K562 (cell line): ENCODE measurements at regions not wholly inside any gene's neighbourhood (a gene's known extent, or its start where the extent isn't known, plus 50 kb on each side); places are given as distances from the start of the nearest gene placed in this dataset.

ENCODE experiments used
- ATAC-seq: fragments of 200-7000 bp; cut with Tn5 transposase; 3 replicates; pipeline ENCODE4 v1.9.1; 2020; ENCODE audit warnings: moderate library complexity
- BruUV-seq: library from RNA; stranded (reverse); fragments of 400-500 nt; replicated peaks from 2 replicates; lab custom pipeline; 2021; lab: Mats Ljungman, UMichigan
- CTCF ChIA-PET: fragments of 300-600 bp; formaldehyde crosslinking; extraction: SDS; loops from one replicate; lab custom pipeline; 2021; ENCODE audit warnings: low intra/inter-chr PET ratio; lab: Yijun Ruan, JAX
- POLR2A ChIA-PET: fragments of 300-600, 350-650 bp; sonication (Branson Sonifier 250); formaldehyde crosslinking; extraction: SDS; loops from one replicate; lab custom pipeline; 2021; ENCODE audit warnings: antibody characterized with exemption, inconsistent platforms; lab: Yijun Ruan, JAX
- DNase-seq, 4 experiments: peaks; one replicate each; pipeline versions ENCODE4 v3.0.0 to v3.0.0-alpha.2; 2011 to 2018; ENCODE audit warnings: low spot score in 3 of 4, mixed read lengths in 3 of 4; ENCODE audit errors: extremely low read depth in 1 of 4
- FAIRE-seq: peaks from 2 replicates; lab custom pipeline; 2011; peaks lifted over from hg19 to GRCh38; lab: Jason Lieb, UNC
- H2AFZ ChIP-seq: 2 replicates; pipeline ENCODE4 v1.6.0; 2011; ENCODE audit warnings: low read depth, low read length, control low read depth, inconsistent platforms
- H3K27ac ChIP-seq: fragments of 200-600 bp; 3 replicates; pipeline ENCODE4 v1.8.0; 2011; ENCODE audit warnings: low read depth, mild to moderate bottlenecking, control low read depth, inconsistent platforms, low read length, moderate library complexity, mixed read lengths; ENCODE audit errors: extremely low read depth
- H3K27me3 ChIP-seq, 2 experiments: fragments of 300-600 bp in 1 of 2; 2 replicates in 1 of 2; 3 replicates in 1 of 2; pipeline versions ENCODE4 v1.6.0 to v1.8.0; 2011; ENCODE audit warnings: inconsistent platforms in 2 of 2, low read length in 2 of 2, mild to moderate bottlenecking in 1 of 2, mixed read lengths in 1 of 2, moderate library complexity in 1 of 2; ENCODE audit not compliant: control insufficient read depth in 2 of 2, insufficient read depth in 2 of 2
- H3K36me3 ChIP-seq: fragments of 300-600 bp; 3 replicates; pipeline ENCODE4 v1.8.0; 2011; ENCODE audit warnings: mild to moderate bottlenecking, low read length, inconsistent platforms; ENCODE audit not compliant: control insufficient read depth, insufficient read depth
- H3K4me1 ChIP-seq, 2 experiments: fragments of 200-600 bp in 1 of 2; replicated peaks in 1 of 2; 2 replicates in 1 of 2; 3 replicates in 1 of 2; pipeline versions ENCODE4 v1.5.1 to v1.8.0; 2011; ENCODE audit warnings: inconsistent platforms in 2 of 2, low read length in 2 of 2, mild to moderate bottlenecking in 1 of 2, mixed read lengths in 1 of 2, moderate library complexity in 1 of 2; ENCODE audit not compliant: control insufficient read depth in 2 of 2, insufficient read depth in 2 of 2
- H3K4me2 ChIP-seq: 2 replicates; pipeline ENCODE4 v1.6.1; 2011; ENCODE audit warnings: low read length, control low read depth, inconsistent platforms, mixed read lengths; ENCODE audit not compliant: insufficient read depth
- H3K4me3 ChIP-seq: fragments of 200-600 bp; sonication (generic), shearing (Covaris generic); 2 replicates; pipeline ENCODE4 v1.5.1; 2016; ENCODE audit warnings: control low read depth, inconsistent platforms
- H3K79me2 ChIP-seq: fragments of 200-600 bp; 3 replicates; pipeline ENCODE4 v1.8.0; 2011; ENCODE audit warnings: low read length, inconsistent platforms; ENCODE audit not compliant: control insufficient read depth, insufficient read depth
- H3K9ac ChIP-seq, 2 experiments: 2 replicates each; pipeline versions ENCODE4 v1.6.0 to v1.6.1; 2011; ENCODE audit warnings: low read depth in 2 of 2, low read length in 2 of 2, control low read depth in 1 of 2, inconsistent platforms in 1 of 2, mild to moderate bottlenecking in 1 of 2, mixed read lengths in 1 of 2; ENCODE audit not compliant: insufficient read depth in 1 of 2
- H3K9me1 ChIP-seq: one replicate; pipeline ENCODE4 v1.6.0; 2011; ENCODE audit warnings: inconsistent platforms, mild to moderate bottlenecking, low read length, moderate library complexity; ENCODE audit not compliant: control insufficient read depth, insufficient read depth
- H3K9me3 ChIP-seq: replicated peaks from 2 replicates; pipeline ENCODE4 v1.5.1; 2011; ENCODE audit warnings: low read depth, low read length, inconsistent platforms; ENCODE audit not compliant: control insufficient read depth, insufficient read depth
- H4K20me1 ChIP-seq: replicated peaks from 2 replicates; pipeline ENCODE4 v1.6.1; 2011; ENCODE audit warnings: low read length, inconsistent platforms, mixed read lengths; ENCODE audit not compliant: control insufficient read depth, insufficient read depth
- FOS ChIP-seq: IDR thresholded peaks from 3 replicates; pipeline ENCODE4 v1.6.1; 2011; ENCODE audit not compliant: insufficient read length; ENCODE audit errors: extremely low read depth
- ILK ChIP-seq: fragments of 450-650 bp; IDR thresholded peaks from 2 replicates; pipeline ENCODE4 v1.6.1; 2016; ENCODE audit warnings: missing genetic modification characterization, low read depth, mild to moderate bottlenecking, missing compliant biosample characterization, moderate library complexity, borderline replicate concordance
- MAFG ChIP-seq: fragments of 450-650 bp; conservative IDR thresholded peaks from 2 replicates; pipeline ENCODE4 v1.6.1; 2016; ENCODE audit warnings: missing genetic modification characterization, missing compliant biosample characterization
- NFIC ChIP-seq: fragments of 450-650 bp; IDR thresholded peaks from 2 replicates; pipeline ENCODE4 v1.6.1; 2017; ENCODE audit warnings: mild to moderate bottlenecking, inconsistent platforms
- RFX7 ChIP-seq: fragments of 250-450 bp; sonication (Bioruptor Pico); IDR thresholded peaks from 2 replicates; pipeline ENCODE4 v1.5.1; 2021; ENCODE audit warnings: mild to moderate bottlenecking
- SP2 ChIP-seq: IDR thresholded peaks from 2 replicates; pipeline ENCODE4 v1.6.1; 2011; ENCODE audit warnings: mild to moderate bottlenecking, low read depth, low read length, moderate library complexity; ENCODE audit not compliant: poor library complexity, severe bottlenecking; ENCODE audit errors: extremely low read depth
- ZMIZ1 ChIP-seq, 2 experiments: fragments of 150-350 bp in 1 of 2; IDR thresholded peaks; 2 replicates each; pipeline ENCODE4 v1.6.1; 2012 to 2016; ENCODE audit warnings: low read depth in 2 of 2, low read length in 2 of 2, mild to moderate bottlenecking in 1 of 2, moderate library complexity in 1 of 2
- ZNF277 ChIP-seq: fragments of 250-450 bp; sonication (Bioruptor Pico); IDR thresholded peaks from 2 replicates; pipeline ENCODE4 v1.8.0; 2022; ENCODE audit warnings: inconsistent platforms, mild to moderate bottlenecking, moderate library complexity, borderline replicate concordance
- ZNF445 ChIP-seq: fragments of 250-450 bp; sonication (Bioruptor Pico); IDR thresholded peaks from 2 replicates; pipeline ENCODE4 v1.4.0; 2020; ENCODE audit warnings: low read depth, mild to moderate bottlenecking, moderate library complexity
- WGBS: fragments of 100-300 bp; shearing (Covaris generic); methylation state at CpG from one replicate; pipeline ENCODE4 v1.1.6; 2016; ENCODE audit warnings: low coverage, mixed read lengths; ENCODE audit not compliant: insufficient coverage; ENCODE audit errors: missing lambda C conversion rate; 5-methylcytosine and 5-hydroxymethylcytosine counted together
- in situ Hi-C: fragments of 300-500 bp; cut with MboI; formaldehyde crosslinking; loops from 4 replicates; pipeline ENCODE4 v1.15.0; 2018; ENCODE audit warnings: inconsistent platforms, mixed read lengths
- intact Hi-C: fragments of 100-400 bp; cut with micrococcal nuclease; formaldehyde crosslinking; loops from 2 replicates; pipeline ENCODE4 v1.14.2; 2022
- TF ChIP-seq, protein P1 (sequence below): fragments of 450-650 bp; IDR thresholded peaks from 2 replicates; pipeline ENCODE4 v1.6.1; 2017; ENCODE audit warnings: antibody characterized with exemption
- TF ChIP-seq, protein P2 (sequence below): fragments of 450-650 bp; IDR thresholded peaks from 2 replicates; pipeline ENCODE4 v1.6.1; 2017; ENCODE audit warnings: mild to moderate bottlenecking, moderate library complexity
- TF ChIP-seq, protein P3 (sequence below): sonication (generic); formaldehyde crosslinking; IDR thresholded peaks from 2 replicates; pipeline ENCODE4 v1.9.0; 2022; ENCODE audit warnings: mild to moderate bottlenecking, missing genetic modification reagents

GRCh38 chr4:101458473-101458872 lies 111.1 kb upstream of the PPP3CA start (continued):
- TF ChIP-seq ZNF445 (CRISPR knock-in tag) (no peak), RFX7 (no peak), FOS (no peak), ZMIZ1 (IDR thresholded peaks at IDR 0.05; ENCODE audit: low read depth in 2 of 2, low read length in 2 of 2) (no peak)
- TF ChIP-seq, protein P1, sequence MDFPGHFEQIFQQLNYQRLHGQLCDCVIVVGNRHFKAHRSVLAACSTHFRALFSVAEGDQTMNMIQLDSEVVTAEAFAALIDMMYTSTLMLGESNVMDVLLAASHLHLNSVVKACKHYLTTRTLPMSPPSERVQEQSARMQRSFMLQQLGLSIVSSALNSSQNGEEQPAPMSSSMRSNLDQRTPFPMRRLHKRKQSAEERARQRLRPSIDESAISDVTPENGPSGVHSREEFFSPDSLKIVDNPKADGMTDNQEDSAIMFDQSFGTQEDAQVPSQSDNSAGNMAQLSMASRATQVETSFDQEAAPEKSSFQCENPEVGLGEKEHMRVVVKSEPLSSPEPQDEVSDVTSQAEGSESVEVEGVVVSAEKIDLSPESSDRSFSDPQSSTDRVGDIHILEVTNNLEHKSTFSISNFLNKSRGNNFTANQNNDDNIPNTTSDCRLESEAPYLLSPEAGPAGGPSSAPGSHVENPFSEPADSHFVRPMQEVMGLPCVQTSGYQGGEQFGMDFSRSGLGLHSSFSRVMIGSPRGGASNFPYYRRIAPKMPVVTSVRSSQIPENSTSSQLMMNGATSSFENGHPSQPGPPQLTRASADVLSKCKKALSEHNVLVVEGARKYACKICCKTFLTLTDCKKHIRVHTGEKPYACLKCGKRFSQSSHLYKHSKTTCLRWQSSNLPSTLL: no peak
- TF ChIP-seq, all 486 proteins: peak for 0

DNA sequence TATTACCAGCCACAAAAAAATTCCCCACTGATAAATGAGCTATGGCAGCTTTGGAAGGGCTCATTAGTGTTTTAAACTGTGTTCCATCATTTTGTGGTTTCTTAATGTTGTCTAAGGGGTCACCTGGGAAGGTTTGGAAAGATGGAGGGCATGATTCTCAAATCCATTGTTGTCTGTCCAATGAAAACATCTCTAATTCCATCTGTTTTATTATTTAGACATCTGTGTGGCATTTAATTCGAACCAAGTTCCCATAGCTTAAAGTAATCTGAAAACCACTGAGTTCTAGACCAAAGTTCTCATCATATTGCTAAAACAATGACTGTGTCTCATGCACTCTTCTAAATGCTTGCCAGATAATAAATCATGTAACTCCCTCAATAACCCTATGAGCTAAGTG lies 103.8 kb upstream of the PPP3CA start:
- H3K79me2 ChIP-seq: no peaks in the 10 kb centered on the region
- no peak overlapping the region for H3K9ac ChIP-seq
- no peaks in the 10 kb centered on the region for H3K36me3 ChIP-seq
- 0% methylated on average over 1 of the region's 1 CpG for WGBS
- ATAC-seq: no peak
- no peaks in the 10 kb centered on the region for H3K9me1 ChIP-seq
- no peak for DNase-seq
- ChIA-PET CTCF (no interaction called here), POLR2A (no interaction called here)
- in situ Hi-C loops: no loop called here
- no TSS peak for BruUV-seq
- H3K27ac ChIP-seq: no peak overlapping the region
- H3K4me3 ChIP-seq: no peak overlapping the region
- H2AFZ ChIP-seq: no peak overlapping the region
- H3K27me3 ChIP-seq: no peaks in the 10 kb centered on the region
- no peak overlapping the region for H3K4me2 ChIP-seq
- no peaks in the 10 kb centered on the region for H4K20me1 ChIP-seq
- no peak for TF ChIP-seq SP2
- TF ChIP-seq, protein P2, sequence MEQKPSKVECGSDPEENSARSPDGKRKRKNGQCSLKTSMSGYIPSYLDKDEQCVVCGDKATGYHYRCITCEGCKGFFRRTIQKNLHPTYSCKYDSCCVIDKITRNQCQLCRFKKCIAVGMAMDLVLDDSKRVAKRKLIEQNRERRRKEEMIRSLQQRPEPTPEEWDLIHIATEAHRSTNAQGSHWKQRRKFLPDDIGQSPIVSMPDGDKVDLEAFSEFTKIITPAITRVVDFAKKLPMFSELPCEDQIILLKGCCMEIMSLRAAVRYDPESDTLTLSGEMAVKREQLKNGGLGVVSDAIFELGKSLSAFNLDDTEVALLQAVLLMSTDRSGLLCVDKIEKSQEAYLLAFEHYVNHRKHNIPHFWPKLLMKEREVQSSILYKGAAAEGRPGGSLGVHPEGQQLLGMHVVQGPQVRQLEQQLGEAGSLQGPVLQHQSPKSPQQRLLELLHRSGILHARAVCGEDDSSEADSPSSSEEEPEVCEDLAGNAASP: no peak
- no peak for TF ChIP-seq ILK (tag)
- TF ChIP-seq NFIC: no peak
- no peak for TF ChIP-seq ZNF277 (CRISPR knock-in tag)
- TF ChIP-seq, protein P3, sequence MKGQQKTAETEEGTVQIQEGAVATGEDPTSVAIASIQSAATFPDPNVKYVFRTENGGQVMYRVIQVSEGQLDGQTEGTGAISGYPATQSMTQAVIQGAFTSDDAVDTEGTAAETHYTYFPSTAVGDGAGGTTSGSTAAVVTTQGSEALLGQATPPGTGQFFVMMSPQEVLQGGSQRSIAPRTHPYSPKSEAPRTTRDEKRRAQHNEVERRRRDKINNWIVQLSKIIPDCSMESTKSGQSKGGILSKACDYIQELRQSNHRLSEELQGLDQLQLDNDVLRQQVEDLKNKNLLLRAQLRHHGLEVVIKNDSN (CRISPR knock-in tag): no peak
- TF ChIP-seq MAFG (tag): no peak
- TF ChIP-seq, all 486 proteins: peak for 0
- no peaks in the 10 kb centered on the region for H3K9me3 ChIP-seq
- H3K4me1 ChIP-seq: no peaks in the 10 kb centered on the region
- intact Hi-C loops: no loop called here
- FAIRE-seq: no peak
